Spleen (tissue), 7 donors: ENCODE measurements at regions not wholly inside any gene's neighbourhood (a gene's known extent, or its start where the extent isn't known, plus 50 kb on each side); places are given as distances from the start of the nearest gene placed in this dataset.

Experiments used
- CTCF ChIP-seq, 11 experiments: fragments of 200-600 bp in 7 of 11; fragments of 450-650 bp in 4 of 11; sonication (generic) in 4 of 11; IDR thresholded peaks in 8 of 11; conservative IDR thresholded peaks in 3 of 11; 1 replicate in 7 of 11; 2 replicates in 4 of 11; pipeline versions ENCODE4 v1.4.0 to v1.8.0; 2016 to 2021; ENCODE audit warnings: antibody characterized with exemption in 11 of 11, inconsistent platforms in 4 of 11, mild to moderate bottlenecking in 1 of 11
- POLR2A ChIP-seq, 3 donors: fragments of 450-650 bp; IDR thresholded peaks; one replicate each; pipeline ENCODE4 v1.5.1; 2017; ENCODE audit warnings: antibody characterized with exemption in 3 of 3, mild to moderate bottlenecking in 1 of 3
- donor health status: DM: no; HTN: no; CAD: no; lungs with moderate emphysema.
- donor health status: DM: no; HTN: no; CAD: no.
- donor health status: DM: no; HTN: no; CAD: no.

- TF ChIP-seq CTCF (IDR thresholded peaks at IDR 0.05 in 8 of 11, conservative IDR thresholded peaks at IDR 0.05 in 3 of 11) (no peak), POLR2A (IDR thresholded peaks at IDR 0.05) (no peak)
Observed at GRCh38 chr21:28150778-28151177, 841.9 kb downstream of the LTN1 start.
